Endothelial cell of umbilical vein (primary cell): ENCODE measurements at regions not wholly inside any gene's neighbourhood (a gene's known extent, or its start where the extent isn't known, plus 50 kb on each side); places are given as distances from the start of the nearest gene placed in this dataset.

Experiments used
- BruUV-seq: library from RNA; stranded (reverse); fragments of 400-500 nt; replicated peaks from 2 replicates; lab custom pipeline; 2021; lab: Mats Ljungman, UMichigan
- CTCF ChIA-PET: fragments of 300-600, 350-600 bp; sonication (Branson Sonifier 250); formaldehyde crosslinking; loops from one replicate; lab custom pipeline; 2021; ENCODE audit warnings: antibody characterized with exemption, inconsistent platforms; lab: Charles Lee
- POLR2A ChIA-PET: fragments of 300-600, 350-600 bp; sonication (Branson Sonifier 250); formaldehyde crosslinking; loops from one replicate; lab custom pipeline; 2021; ENCODE audit warnings: antibody characterized with exemption, inconsistent platforms; lab: Charles Lee
- DNase-seq: peaks from one replicate; pipeline ENCODE4 v3.0.0-alpha.2; 2011; ENCODE audit warnings: low read depth, low spot score
- FAIRE-seq: peaks from 2 replicates; lab custom pipeline; 2011; peaks lifted over from hg19 to GRCh38; lab: Jason Lieb, UNC
- H2AFZ ChIP-seq: 2 replicates; pipeline ENCODE4 v1.6.0; 2012; ENCODE audit warnings: low read depth, low read length, control low read depth, inconsistent platforms
- H3K27ac ChIP-seq: 2 replicates; pipeline ENCODE4 v1.5.1; 2011; ENCODE audit warnings: low read depth, mild to moderate bottlenecking, control low read depth, low read length, moderate library complexity; ENCODE audit not compliant: insufficient read depth
- H3K27me3 ChIP-seq, 2 experiments: 2 replicates each; pipeline versions ENCODE4 v1.6.0 to v1.6.1; 2011; ENCODE audit warnings: low read length in 2 of 2, mixed read lengths in 1 of 2; ENCODE audit not compliant: control insufficient read depth in 2 of 2, insufficient read depth in 2 of 2
- H3K36me3 ChIP-seq, 2 experiments: 2 replicates in 1 of 2; 3 replicates in 1 of 2; pipeline ENCODE4 v1.5.1; 2011; ENCODE audit warnings: low read length in 2 of 2, mild to moderate bottlenecking in 1 of 2, moderate library complexity in 1 of 2; ENCODE audit not compliant: control insufficient read depth in 2 of 2, insufficient read depth in 2 of 2; ENCODE audit errors: extremely low read depth in 1 of 2
- H3K4me1 ChIP-seq: 3 replicates; pipeline ENCODE4 v1.5.1; 2011; ENCODE audit warnings: mild to moderate bottlenecking, low read length; ENCODE audit not compliant: control insufficient read depth, insufficient read depth; ENCODE audit errors: extremely low read depth
- H3K4me2 ChIP-seq: 2 replicates; pipeline ENCODE4 v1.6.1; 2011; ENCODE audit warnings: low read length, control low read depth, mixed read lengths; ENCODE audit not compliant: insufficient read depth
- H3K4me3 ChIP-seq, 3 experiments: fragments of 200-600 bp in 1 of 3; sonication (generic), shearing (Covaris generic) in 1 of 3; replicated peaks in 1 of 3; 2 replicates each; pipeline ENCODE4 v1.5.1; 2011 to 2016; ENCODE audit warnings: control low read depth in 3 of 3, low read length in 3 of 3, mild to moderate bottlenecking in 2 of 3, inconsistent platforms in 1 of 3, low read depth in 1 of 3, moderate library complexity in 1 of 3; ENCODE audit not compliant: insufficient read depth in 1 of 3
- H3K79me2 ChIP-seq: 2 replicates; pipeline ENCODE4 v1.6.0; 2012; ENCODE audit warnings: low read length, inconsistent platforms; ENCODE audit not compliant: control insufficient read depth, insufficient read depth
- H3K9ac ChIP-seq: replicated peaks from 2 replicates; pipeline ENCODE3; 2011; ENCODE audit warnings: low read length, control low read depth; ENCODE audit not compliant: insufficient read depth; ENCODE audit errors: extremely low read depth
- H3K9me1 ChIP-seq: replicated peaks from 3 replicates; pipeline ENCODE4 v1.6.0; 2011; ENCODE audit warnings: mild to moderate bottlenecking, low read length; ENCODE audit not compliant: control insufficient read depth, insufficient read depth; ENCODE audit errors: extremely low read depth
- H3K9me3 ChIP-seq: replicated peaks from 2 replicates; pipeline ENCODE4 v1.5.1; 2012; ENCODE audit warnings: low read length, inconsistent platforms; ENCODE audit not compliant: control insufficient read depth, insufficient read depth
- H4K20me1 ChIP-seq: replicated peaks from 2 replicates; pipeline ENCODE3; 2011; ENCODE audit warnings: mild to moderate bottlenecking, low read length; ENCODE audit not compliant: control insufficient read depth, insufficient read depth; ENCODE audit errors: extremely low read depth
- EZH2 ChIP-seq: IDR thresholded peaks from 2 replicates; pipeline ENCODE4 v1.6.1; 2012; ENCODE audit warnings: borderline replicate concordance, low read depth, mild to moderate bottlenecking, moderate library complexity, low read length, inconsistent platforms; ENCODE audit not compliant: severe bottlenecking
- FOS ChIP-seq: IDR thresholded peaks from 2 replicates; pipeline ENCODE4 v1.6.1; 2011; ENCODE audit warnings: mild to moderate bottlenecking, low read length, moderate library complexity, borderline replicate concordance; ENCODE audit not compliant: insufficient read depth
- GATA2 ChIP-seq: IDR thresholded peaks from 2 replicates; pipeline ENCODE4 v1.7.0; 2011; ENCODE audit warnings: low read depth, mild to moderate bottlenecking, moderate library complexity, mixed read lengths, low read length; ENCODE audit not compliant: insufficient read length, insufficient read depth
- JUN ChIP-seq: IDR thresholded peaks from 2 replicates; pipeline ENCODE4 v1.6.1; 2011; ENCODE audit warnings: borderline replicate concordance, low read depth; ENCODE audit not compliant: insufficient read length, insufficient read depth
- MYC ChIP-seq: IDR thresholded peaks from one replicate; pipeline ENCODE4 v1.6.1; 2011; ENCODE audit warnings: mild to moderate bottlenecking, low read depth, low read length
- POLR2A ChIP-seq: IDR thresholded peaks from 2 replicates; pipeline ENCODE4 v1.6.1; 2012; ENCODE audit warnings: low read depth, mild to moderate bottlenecking, control low read depth, low read length
- dilution Hi-C: fragments of 300-500 bp; cut with MboI; formaldehyde crosslinking; loops from one replicate; pipeline ENCODE4 v1.15.0; 2019; ENCODE audit warnings: low sequenced_read_pairs; ENCODE audit not compliant: extremely low pct_ligation_motif_present
- intact Hi-C: fragments of 100-400 bp; cut with micrococcal nuclease; formaldehyde crosslinking; loops from one replicate; pipeline ENCODE4 v1.10.0; 2022
- TF ChIP-seq, protein P1 (sequence below), 2 donors: IDR thresholded peaks; 1 replicate in 1 of 2; 2 replicates in 1 of 2; pipeline ENCODE4 v1.5.1; 2011; ENCODE audit warnings: low read length in 2 of 2, mild to moderate bottlenecking in 2 of 2, moderate library complexity in 2 of 2, control low read depth in 1 of 2, inconsistent platforms in 1 of 2, low read depth in 1 of 2; ENCODE audit not compliant: insufficient read depth in 1 of 2; ENCODE audit errors: extremely low read depth in 1 of 2
- TF ChIP-seq, protein P2 (sequence below): IDR thresholded peaks from 2 replicates; pipeline ENCODE4 v1.6.1; 2011; ENCODE audit not compliant: insufficient read depth, insufficient read length

DNA sequence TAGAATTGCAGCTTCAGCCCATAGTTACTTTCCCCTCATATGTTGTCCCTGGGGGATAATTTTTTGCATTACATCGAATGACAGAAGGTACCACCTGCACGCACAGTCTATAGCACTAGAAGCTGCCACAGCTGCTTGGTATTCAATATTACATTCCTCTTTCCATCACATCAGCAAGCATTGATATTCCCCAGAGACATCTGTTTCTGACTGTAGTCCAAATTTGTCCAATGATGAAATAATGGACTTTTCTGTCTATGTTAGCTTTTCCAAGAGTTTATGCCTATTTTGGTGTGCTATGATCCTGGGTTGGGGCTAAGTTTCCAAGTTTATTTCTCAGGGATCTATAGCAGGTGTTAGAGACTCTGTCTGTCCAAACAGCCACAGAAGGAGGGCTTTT lies 335.4 kb downstream of the LRIG3 start:
- no peaks in the 10 kb centered on the region for H3K36me3 ChIP-seq
- dilution Hi-C loops: no loop called here
- no peaks in the 10 kb centered on the region for H3K9me1 ChIP-seq
- FAIRE-seq: no peak
- no peaks in the 10 kb centered on the region for H4K20me1 ChIP-seq
- POLR2A ChIA-PET: no interaction called here
- no peaks in the 10 kb centered on the region for H3K79me2 ChIP-seq
- H3K27me3 ChIP-seq: no peaks in the 10 kb centered on the region
- H3K4me3 ChIP-seq: no peak overlapping the region
- no peak overlapping the region for H3K4me2 ChIP-seq
- H2AFZ ChIP-seq: no peak overlapping the region
- H3K27ac ChIP-seq: no peak overlapping the region
- TF ChIP-seq FOS (no peak), EZH2 (no peak), JUN (no peak)
- TF ChIP-seq, protein P1, sequence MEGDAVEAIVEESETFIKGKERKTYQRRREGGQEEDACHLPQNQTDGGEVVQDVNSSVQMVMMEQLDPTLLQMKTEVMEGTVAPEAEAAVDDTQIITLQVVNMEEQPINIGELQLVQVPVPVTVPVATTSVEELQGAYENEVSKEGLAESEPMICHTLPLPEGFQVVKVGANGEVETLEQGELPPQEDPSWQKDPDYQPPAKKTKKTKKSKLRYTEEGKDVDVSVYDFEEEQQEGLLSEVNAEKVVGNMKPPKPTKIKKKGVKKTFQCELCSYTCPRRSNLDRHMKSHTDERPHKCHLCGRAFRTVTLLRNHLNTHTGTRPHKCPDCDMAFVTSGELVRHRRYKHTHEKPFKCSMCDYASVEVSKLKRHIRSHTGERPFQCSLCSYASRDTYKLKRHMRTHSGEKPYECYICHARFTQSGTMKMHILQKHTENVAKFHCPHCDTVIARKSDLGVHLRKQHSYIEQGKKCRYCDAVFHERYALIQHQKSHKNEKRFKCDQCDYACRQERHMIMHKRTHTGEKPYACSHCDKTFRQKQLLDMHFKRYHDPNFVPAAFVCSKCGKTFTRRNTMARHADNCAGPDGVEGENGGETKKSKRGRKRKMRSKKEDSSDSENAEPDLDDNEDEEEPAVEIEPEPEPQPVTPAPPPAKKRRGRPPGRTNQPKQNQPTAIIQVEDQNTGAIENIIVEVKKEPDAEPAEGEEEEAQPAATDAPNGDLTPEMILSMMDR (IDR thresholded peaks at IDR 0.05; ENCODE audit: extremely low read depth in 1 of 2, insufficient read depth in 1 of 2, low read depth in 1 of 2, low read length in 2 of 2): no peak
- H3K9ac ChIP-seq: no peak overlapping the region
- no peaks in the 10 kb centered on the region for H3K9me3 ChIP-seq
- intact Hi-C loops: no loop called here
- H3K4me1 ChIP-seq: no peaks in the 10 kb centered on the region
- BruUV-seq: no TSS peak
- no peak for DNase-seq
- CTCF ChIA-PET: interaction anchor here (1.0 kb wide), 1 partner anchor 44 kb away, joined by 3 read pairs; no protein-coding TSS in a partner anchor

DNA sequence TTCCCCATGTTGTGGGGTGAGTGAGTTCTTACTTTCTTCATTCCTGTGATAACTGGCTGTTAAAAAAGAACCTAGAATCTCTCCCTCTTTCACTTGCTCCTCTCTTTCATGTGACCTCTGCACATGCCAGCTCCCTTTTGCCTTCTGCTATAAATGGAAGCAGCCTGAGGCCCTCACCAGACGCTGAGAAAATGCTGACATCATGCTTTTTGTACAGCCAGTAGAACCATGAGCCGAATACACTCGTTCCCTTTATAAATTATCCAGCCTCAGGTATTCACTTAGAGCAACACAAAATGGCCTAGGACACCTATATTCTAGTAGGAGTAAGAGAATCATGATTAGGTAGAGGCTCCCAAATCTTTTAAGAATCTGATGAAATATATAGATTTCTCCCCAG lies 333.5 kb downstream of the LRIG3 start:
- ChIA-PET POLR2A (no interaction called here), CTCF (no interaction called here)
- BruUV-seq: no TSS peak
- Histone ChIP-seq H3K9me3 (no peaks in the 10 kb centered on the region), H3K4me3 (no peak overlapping the region), H3K79me2 (no peaks in the 10 kb centered on the region), H4K20me1 (no peaks in the 10 kb centered on the region), H2AFZ (no peak overlapping the region), H3K27ac (no peak overlapping the region), H3K9ac (no peak overlapping the region), H3K27me3 (no peaks in the 10 kb centered on the region), H3K4me1 (no peaks in the 10 kb centered on the region), H3K9me1 (no peaks in the 10 kb centered on the region), H3K4me2 (no peak overlapping the region), H3K36me3 (no peaks in the 10 kb centered on the region)
- FAIRE-seq: no peak
- DNase-seq: no peak
- intact Hi-C loops: no loop called here
- dilution Hi-C loops: no loop called here
- TF ChIP-seq EZH2 (no peak), MYC (no peak), FOS (no peak), GATA2 (no peak), POLR2A (no peak)
- TF ChIP-seq, protein P2, sequence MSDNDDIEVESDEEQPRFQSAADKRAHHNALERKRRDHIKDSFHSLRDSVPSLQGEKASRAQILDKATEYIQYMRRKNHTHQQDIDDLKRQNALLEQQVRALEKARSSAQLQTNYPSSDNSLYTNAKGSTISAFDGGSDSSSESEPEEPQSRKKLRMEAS: no peak
- TF ChIP-seq, protein P1 (IDR thresholded peaks at IDR 0.05; ENCODE audit: extremely low read depth in 1 of 2, insufficient read depth in 1 of 2, low read depth in 1 of 2, low read length in 2 of 2): no peak
